Kidney tubule cell (primary cell): ENCODE measurements at regions not wholly inside any gene's neighbourhood (a gene's known extent, or its start where the extent isn't known, plus 50 kb on each side); places are given as distances from the start of the nearest gene placed in this dataset.
"Not testable (repeated sequence)": the region's sequence is repeated elsewhere in the genome, so short reads cannot be mapped to it uniquely, and the experiment has no call there.

Experiments used
- DNase-seq: peaks from one replicate; pipeline ENCODE4 v3.0.0-alpha.2; 2018; ENCODE audit warnings: low spot score

- DNase-seq, result no peak
These were observed 744.5 kb upstream of the FAM241A start for GRCh38 chr4:111400741-111401140.

- DNase-seq, result no peak
These were observed 740.6 kb upstream of the FAM241A start for GRCh38 chr4:111404673-111405072.

- DNase-seq, result no peak
These were observed 739.3 kb upstream of the FAM241A start for GRCh38 chr4:111405989-111406388.

GRCh38 chr4:111410571-111410970, 734.7 kb upstream of the FAM241A start:
- no peak for DNase-seq

- no peak for DNase-seq
These were observed 727.7 kb upstream of the FAM241A start for GRCh38 chr4:111417521-111417920.

GRCh38 chr4:111433441-111433840, 711.8 kb upstream of the FAM241A start:
- no peak for DNase-seq

- no peak for DNase-seq
These were observed 710.7 kb upstream of the FAM241A start for GRCh38 chr4:111434586-111434985.

GRCh38 chr4:111435986-111436744, 709.1 kb upstream of the FAM241A start:
- no peak for DNase-seq

GRCh38 chr4:111441687-111442086, 703.6 kb upstream of the FAM241A start:
- DNase-seq, result no peak

- not testable (repeated sequence) for DNase-seq
These were observed 700.4 kb upstream of the FAM241A start for GRCh38 chr4:111444836-111445235.

- DNase-seq, result no peak
These were observed 695.6 kb upstream of the FAM241A start for GRCh38 chr4:111449657-111450056.

GRCh38 chr4:111450867-111451266, 694.4 kb upstream of the FAM241A start:
- DNase-seq, result peak; percentile 15

- no peak for DNase-seq
These were observed 692.0 kb upstream of the FAM241A start for GRCh38 chr4:111453216-111453615.

GRCh38 chr4:111454961-111455360, 690.3 kb upstream of the FAM241A start:
- DNase-seq, result no peak

- no peak for DNase-seq
These were observed 680.8 kb upstream of the FAM241A start for GRCh38 chr4:111464251-111465045.

- peak; percentile 3 for DNase-seq
These were observed 678.2 kb upstream of the FAM241A start for GRCh38 chr4:111466811-111467604.

- DNase-seq, result peak; percentile 28
These were observed 670.3 kb upstream of the FAM241A start for GRCh38 chr4:111475001-111475400.

- DNase-seq, result no peak
These were observed 669.6 kb upstream of the FAM241A start for GRCh38 chr4:111475666-111476065.

GRCh38 chr4:111480510-111480909, 664.7 kb upstream of the FAM241A start:
- DNase-seq, result no peak

- DNase-seq, result no peak
These were observed 661.7 kb upstream of the FAM241A start for GRCh38 chr4:111483375-111484169.

- no peak for DNase-seq
These were observed 652.8 kb upstream of the FAM241A start for GRCh38 chr4:111492496-111492895.

GRCh38 chr4:111494471-111494870, 650.8 kb upstream of the FAM241A start:
- no peak for DNase-seq
